ENCODE measurements at regions not wholly inside any gene's neighbourhood (a gene's known extent, or its start where the extent isn't known, plus 50 kb on each side); places are given as distances from the start of the nearest gene placed in this dataset.

DNA sequence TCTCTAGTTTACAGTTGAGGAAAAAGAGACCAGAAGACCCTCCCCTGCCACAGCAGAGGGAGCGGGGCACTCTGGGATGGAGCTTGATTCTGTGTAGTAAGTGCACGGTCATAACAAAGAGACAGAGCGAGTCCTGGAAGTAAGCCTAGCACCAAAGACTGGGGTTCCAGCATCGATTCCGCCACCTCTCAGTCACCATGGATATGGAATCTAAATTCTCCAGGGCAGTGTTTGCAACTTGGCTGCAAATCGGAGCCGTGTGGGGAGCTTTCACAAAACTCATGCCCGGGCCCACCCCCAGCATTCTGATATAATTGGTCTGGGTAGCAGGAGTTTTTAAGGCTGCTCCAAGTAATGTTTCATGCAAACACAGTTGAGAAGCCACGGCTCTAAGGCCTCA is 129.5 kb upstream of the OPCML start:
- POLR2A ChIA-PET = no interaction called here
- DNase-seq (ENCODE audit: low read depth) = no peak
- H3K4me3 ChIP-seq (ENCODE audit: low read depth, low read length) = no peak overlapping the region
- H3K27me3 ChIP-seq (ENCODE audit: control insufficient read depth, insufficient read depth, low read length) = no peaks in the 10 kb centered on the region
- no peaks in the 10 kb centered on the region for H3K36me3 ChIP-seq (ENCODE audit: control insufficient read depth, insufficient read depth, low read length)
- CTCF ChIA-PET = no interaction called here
- TF ChIP-seq CTCF (IDR thresholded peaks at IDR 0.05; ENCODE audit: insufficient read depth, low read depth, low read length) = no peak

DNA sequence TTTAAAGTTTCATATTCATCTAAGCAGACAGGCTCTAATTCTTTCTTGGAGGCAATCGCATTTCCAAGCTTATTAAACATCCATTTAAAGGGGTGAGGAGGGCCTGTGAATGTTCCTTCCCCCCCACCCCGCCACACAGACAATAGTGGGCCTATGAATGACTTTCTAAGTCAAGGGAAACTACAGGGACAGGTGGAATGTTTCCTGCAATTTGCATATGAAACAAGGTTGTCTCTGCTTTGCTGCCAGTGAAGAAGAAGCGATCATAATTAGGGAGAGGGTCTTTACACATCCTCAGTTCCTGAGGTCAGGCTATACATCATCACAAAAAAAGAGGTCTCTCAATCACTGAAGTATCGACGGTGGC is 127.9 kb upstream of the OPCML start:
- Histone ChIP-seq H3K27me3 (ENCODE audit: control insufficient read depth, insufficient read depth, low read length) (no peaks in the 10 kb centered on the region), H3K36me3 (ENCODE audit: control insufficient read depth, insufficient read depth, low read length) (no peaks in the 10 kb centered on the region), H3K4me3 (ENCODE audit: low read depth, low read length) (no peak overlapping the region)
- ChIA-PET CTCF (interaction anchor here (1.6 kb wide), 1 partner anchor 34 kb away, joined by 3 read pairs; no protein-coding TSS in a partner anchor), POLR2A (no interaction called here)
- no peak for DNase-seq (ENCODE audit: low read depth)
- no peak for TF ChIP-seq CTCF (IDR thresholded peaks at IDR 0.05; ENCODE audit: insufficient read depth, low read depth, low read length)

DNA sequence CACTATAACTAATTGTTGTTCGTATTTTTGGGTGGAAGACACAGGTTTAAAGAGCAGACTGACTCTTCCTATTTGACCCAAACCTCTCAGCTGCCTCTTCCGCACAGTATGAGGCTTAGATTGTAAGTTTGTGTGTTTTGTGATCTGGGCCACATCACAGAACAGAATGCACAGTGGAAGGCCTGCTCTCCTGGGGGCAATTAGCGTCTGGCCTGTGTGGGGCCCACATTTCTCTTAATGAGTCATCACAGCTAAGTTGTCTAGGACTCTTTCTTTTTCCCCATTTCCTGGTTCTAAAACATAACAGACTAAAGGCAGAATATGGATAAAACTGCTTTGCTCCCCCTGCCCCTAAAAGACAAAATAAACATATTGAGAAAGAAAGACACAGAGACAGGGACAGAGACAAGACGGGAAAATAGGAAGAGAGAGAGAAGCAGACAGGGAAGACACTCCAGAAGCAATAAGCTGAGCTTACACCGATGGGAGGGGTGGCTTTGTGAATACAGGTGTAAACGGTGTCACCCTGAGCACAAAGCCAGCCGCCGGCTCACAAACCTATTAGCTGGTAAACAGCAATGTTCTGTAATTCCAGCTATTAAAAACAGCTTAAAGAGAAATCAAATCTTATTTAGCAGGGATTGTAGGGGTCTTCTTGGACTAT is 127.4 kb upstream of the OPCML start:
- Histone ChIP-seq H3K36me3 (ENCODE audit: control insufficient read depth, insufficient read depth, low read length) (no peaks in the 10 kb centered on the region), H3K4me3 (ENCODE audit: low read depth, low read length) (no peak overlapping the region), H3K27me3 (ENCODE audit: control insufficient read depth, insufficient read depth, low read length) (no peaks in the 10 kb centered on the region)
- POLR2A ChIA-PET = no interaction called here
- CTCF ChIA-PET = interaction anchor here (1.6 kb wide), 1 partner anchor 34 kb away, joined by 3 read pairs; no protein-coding TSS in a partner anchor
- DNase-seq (ENCODE audit: low read depth) = no peak
- TF ChIP-seq CTCF (IDR thresholded peaks at IDR 0.05; ENCODE audit: insufficient read depth, low read depth, low read length) = no peak

GRCh38 chr11:133657054-133657453 is 124.8 kb upstream of the OPCML start:
- H3K4me3 ChIP-seq (ENCODE audit: low read depth, low read length) = no peak overlapping the region
- ChIA-PET POLR2A (no interaction called here), CTCF (no interaction called here)
- TF ChIP-seq CTCF (IDR thresholded peaks at IDR 0.05; ENCODE audit: insufficient read depth, low read depth, low read length) = no peak
- H3K36me3 ChIP-seq (ENCODE audit: control insufficient read depth, insufficient read depth, low read length) = no peaks in the 10 kb centered on the region
- H3K27me3 ChIP-seq (ENCODE audit: control insufficient read depth, insufficient read depth, low read length) = no peaks in the 10 kb centered on the region
- no peak for DNase-seq (ENCODE audit: low read depth)

GRCh38 chr11:133656082-133656635 is 123.9 kb upstream of the OPCML start:
- no peak overlapping the region for H3K4me3 ChIP-seq (ENCODE audit: low read depth, low read length)
- DNase-seq (ENCODE audit: low read depth) = no peak
- ChIA-PET CTCF (no interaction called here), POLR2A (no interaction called here)
- TF ChIP-seq CTCF (IDR thresholded peaks at IDR 0.05; ENCODE audit: insufficient read depth, low read depth, low read length) = no peak
- H3K36me3 ChIP-seq (ENCODE audit: control insufficient read depth, insufficient read depth, low read length) = no peaks in the 10 kb centered on the region
- H3K27me3 ChIP-seq (ENCODE audit: control insufficient read depth, insufficient read depth, low read length) = no peaks in the 10 kb centered on the region

All from BJ (cell line).